GM21737 (cell line): ENCODE measurements at regions not wholly inside any gene's neighbourhood (a gene's known extent, or its start where the extent isn't known, plus 50 kb on each side); places are given as distances from the start of the nearest gene placed in this dataset.
A peak's percentile ranks its signal among the peaks of the same experiment; 100 is the strongest.

Source experiments
- ATAC-seq: cut with Tn5 transposase; IDR thresholded peaks from one replicate; pipeline ENCODE4 v1.9.1; 2021; ENCODE audit warnings: mild to moderate bottlenecking, moderate library complexity; ENCODE audit not compliant: unreplicated experiment

GRCh38 chr2:64823794-64824193, 165.4 kb upstream of the SLC1A4 start:
- ATAC-seq: no peak

- no peak for ATAC-seq
Observed at GRCh38 chr2:64825831-64826491, 163.2 kb upstream of the SLC1A4 start.

GRCh38 chr2:64826703-64827102, 162.5 kb upstream of the SLC1A4 start:
- no peak for ATAC-seq

- no peak for ATAC-seq
Observed at GRCh38 chr2:64828261-64828660, 160.9 kb upstream of the SLC1A4 start.

- no peak for ATAC-seq
Observed at GRCh38 chr2:64829525-64829924, 159.7 kb upstream of the SLC1A4 start.

GRCh38 chr2:64831134-64831976, 157.8 kb upstream of the SLC1A4 start:
- ATAC-seq: peak; percentile 79

- no peak for ATAC-seq
Observed at GRCh38 chr2:64831977-64832328, 157.2 kb upstream of the SLC1A4 start.

- no peak for ATAC-seq
Observed at GRCh38 chr2:64832936-64833335, 156.3 kb upstream of the SLC1A4 start.

- ATAC-seq: no peak
Observed at GRCh38 chr2:64836566-64836965, 152.6 kb upstream of the SLC1A4 start.

GRCh38 chr2:64837116-64837731, 152.0 kb upstream of the SLC1A4 start:
- ATAC-seq: no peak

GRCh38 chr2:64837925-64838641, 151.1 kb upstream of the SLC1A4 start:
- ATAC-seq: no peak

- ATAC-seq: no peak
Observed at GRCh38 chr2:64838817-64839216, 150.4 kb upstream of the SLC1A4 start.

GRCh38 chr2:64839844-64840243, 149.4 kb upstream of the SLC1A4 start:
- ATAC-seq: peak; percentile 88

GRCh38 chr2:64840426-64840881, 148.7 kb upstream of the SLC1A4 start:
- peak; percentile 3 for ATAC-seq

- ATAC-seq: no peak
Observed at GRCh38 chr2:64841461-64841860, 147.7 kb upstream of the SLC1A4 start.

- no peak for ATAC-seq
Observed at GRCh38 chr2:64842030-64842429, 147.2 kb upstream of the SLC1A4 start.

GRCh38 chr2:64844087-64844486, 145.1 kb upstream of the SLC1A4 start:
- ATAC-seq: no peak

GRCh38 chr2:64845273-64845905, 143.8 kb upstream of the SLC1A4 start:
- no peak for ATAC-seq

- ATAC-seq: no peak
Observed at GRCh38 chr2:64846177-64846576, 143.0 kb upstream of the SLC1A4 start.

GRCh38 chr2:64847930-64848329, 141.3 kb upstream of the SLC1A4 start:
- no peak for ATAC-seq

- ATAC-seq: no peak
Observed at GRCh38 chr2:64848363-64848762, 140.8 kb upstream of the SLC1A4 start.
